GM21825 (cell line): ENCODE measurements at regions not wholly inside any gene's neighbourhood (a gene's known extent, or its start where the extent isn't known, plus 50 kb on each side); places are given as distances from the start of the nearest gene placed in this dataset.
"Not testable (repeated sequence)": the region's sequence is repeated elsewhere in the genome, so short reads cannot be mapped to it uniquely, and the experiment has no call there.

ENCODE experiments used
- ATAC-seq: cut with Tn5 transposase; IDR thresholded peaks from one replicate; pipeline ENCODE4 v1.9.1; 2021; ENCODE audit warnings: mild to moderate bottlenecking, moderate library complexity; ENCODE audit not compliant: unreplicated experiment

GRCh38 chr10:33913194-33913593, 578.7 kb upstream of the NRP1 start:
- no peak for ATAC-seq

- not testable (repeated sequence) for ATAC-seq
These were observed 575.0 kb upstream of the NRP1 start for GRCh38 chr10:33909476-33909875.

GRCh38 chr10:33901166-33901565, 566.7 kb upstream of the NRP1 start:
- no peak for ATAC-seq

GRCh38 chr10:33900596-33900995, 566.1 kb upstream of the NRP1 start:
- ATAC-seq, result no peak

- ATAC-seq, result no peak
These were observed 565.4 kb upstream of the NRP1 start for GRCh38 chr10:33899578-33900531.

- no peak for ATAC-seq
These were observed 562.9 kb upstream of the NRP1 start for GRCh38 chr10:33897291-33897752.

- ATAC-seq, result no peak
These were observed 559.0 kb upstream of the NRP1 start for GRCh38 chr10:33893506-33893905.

- ATAC-seq, result no peak
These were observed 554.9 kb upstream of the NRP1 start for GRCh38 chr10:33889371-33889770.

GRCh38 chr10:33887188-33887587, 552.7 kb upstream of the NRP1 start:
- ATAC-seq, result no peak

GRCh38 chr10:33886299-33886698, 551.8 kb upstream of the NRP1 start:
- no peak for ATAC-seq

GRCh38 chr10:33884604-33885003, 550.1 kb upstream of the NRP1 start:
- ATAC-seq, result no peak

GRCh38 chr10:33883881-33884280, 549.4 kb upstream of the NRP1 start:
- no peak for ATAC-seq

GRCh38 chr10:33882996-33883395, 548.5 kb upstream of the NRP1 start:
- ATAC-seq, result no peak

GRCh38 chr10:33880291-33880690, 545.8 kb upstream of the NRP1 start:
- ATAC-seq, result no peak

- no peak for ATAC-seq
These were observed 543.8 kb upstream of the NRP1 start for GRCh38 chr10:33878238-33878786.

- no peak for ATAC-seq
These were observed 542.3 kb upstream of the NRP1 start for GRCh38 chr10:33876584-33877400.

- ATAC-seq, result no peak
These were observed 541.6 kb upstream of the NRP1 start for GRCh38 chr10:33875924-33876583.

- no peak for ATAC-seq
These were observed 536.8 kb upstream of the NRP1 start for GRCh38 chr10:33871061-33871956.

GRCh38 chr10:33869481-33869880, 535.0 kb upstream of the NRP1 start:
- no peak for ATAC-seq

- no peak for ATAC-seq
These were observed 534.6 kb upstream of the NRP1 start for GRCh38 chr10:33869028-33869427.
